ENCODE measurements at regions not wholly inside any gene's neighbourhood (a gene's known extent, or its start where the extent isn't known, plus 50 kb on each side); places are given as distances from the start of the nearest gene placed in this dataset.

DNA sequence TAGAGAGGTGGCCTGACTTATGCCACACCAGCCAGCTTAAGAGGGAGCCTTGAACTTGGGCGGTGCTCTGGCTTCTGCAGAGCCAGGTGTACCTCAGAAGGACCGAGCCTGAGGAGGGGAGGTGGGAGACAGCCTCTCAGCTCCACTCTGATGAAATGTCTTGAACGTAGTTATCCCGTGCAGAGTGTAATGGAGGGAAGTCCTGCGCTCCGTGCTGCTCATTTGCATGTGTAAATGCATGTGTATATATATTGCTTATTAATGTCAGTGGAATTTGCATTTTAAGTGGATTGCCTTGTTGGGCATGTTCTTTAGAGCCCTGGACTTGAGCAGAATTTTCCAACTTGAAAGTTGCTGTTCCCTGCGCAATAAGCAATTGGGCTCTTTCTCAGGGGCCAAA lies 264.9 kb upstream of the SDK2 start:
- H3K4me3 ChIP-seq (ENCODE audit: low read depth, poor library complexity, severe bottlenecking): no peak overlapping the region
- peak in 1 of 2 donors; percentile 45 for DNase-seq (ENCODE audit: low spot score in 2 of 2)
- WGBS, 2 donors: 78 to 85% methylated on average over 7 of the region's 7 CpGs
- intact Hi-C loops (cut with DNase I; ENCODE audit: low total_unique reads): no loop called here
- TF ChIP-seq, protein P1, sequence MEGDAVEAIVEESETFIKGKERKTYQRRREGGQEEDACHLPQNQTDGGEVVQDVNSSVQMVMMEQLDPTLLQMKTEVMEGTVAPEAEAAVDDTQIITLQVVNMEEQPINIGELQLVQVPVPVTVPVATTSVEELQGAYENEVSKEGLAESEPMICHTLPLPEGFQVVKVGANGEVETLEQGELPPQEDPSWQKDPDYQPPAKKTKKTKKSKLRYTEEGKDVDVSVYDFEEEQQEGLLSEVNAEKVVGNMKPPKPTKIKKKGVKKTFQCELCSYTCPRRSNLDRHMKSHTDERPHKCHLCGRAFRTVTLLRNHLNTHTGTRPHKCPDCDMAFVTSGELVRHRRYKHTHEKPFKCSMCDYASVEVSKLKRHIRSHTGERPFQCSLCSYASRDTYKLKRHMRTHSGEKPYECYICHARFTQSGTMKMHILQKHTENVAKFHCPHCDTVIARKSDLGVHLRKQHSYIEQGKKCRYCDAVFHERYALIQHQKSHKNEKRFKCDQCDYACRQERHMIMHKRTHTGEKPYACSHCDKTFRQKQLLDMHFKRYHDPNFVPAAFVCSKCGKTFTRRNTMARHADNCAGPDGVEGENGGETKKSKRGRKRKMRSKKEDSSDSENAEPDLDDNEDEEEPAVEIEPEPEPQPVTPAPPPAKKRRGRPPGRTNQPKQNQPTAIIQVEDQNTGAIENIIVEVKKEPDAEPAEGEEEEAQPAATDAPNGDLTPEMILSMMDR (IDR thresholded peaks at IDR 0.05): no peak
- TF ChIP-seq POLR2A (IDR thresholded peaks at IDR 0.05): no peak

DNA sequence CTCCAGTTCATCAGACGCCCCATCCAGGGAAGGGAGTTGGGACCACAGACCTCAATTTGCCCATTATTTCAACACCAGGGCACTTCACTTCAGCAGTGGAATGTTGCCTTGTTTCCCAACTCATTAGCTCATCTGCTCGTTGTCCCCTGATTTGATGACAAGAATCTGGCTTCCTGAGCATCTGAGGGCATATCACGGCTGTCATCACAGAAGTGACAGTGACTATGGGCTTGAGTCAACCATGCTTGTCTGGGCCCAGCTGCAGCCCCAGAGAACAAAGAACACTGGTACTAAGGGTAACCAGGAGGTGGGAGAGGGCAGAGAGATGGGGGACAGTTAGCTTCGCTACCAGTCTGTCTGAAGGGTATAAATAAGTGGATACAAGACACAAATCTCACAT lies 266.0 kb upstream of the SDK2 start:
- intact Hi-C loops (cut with DNase I; ENCODE audit: low total_unique reads): no loop called here

DNA sequence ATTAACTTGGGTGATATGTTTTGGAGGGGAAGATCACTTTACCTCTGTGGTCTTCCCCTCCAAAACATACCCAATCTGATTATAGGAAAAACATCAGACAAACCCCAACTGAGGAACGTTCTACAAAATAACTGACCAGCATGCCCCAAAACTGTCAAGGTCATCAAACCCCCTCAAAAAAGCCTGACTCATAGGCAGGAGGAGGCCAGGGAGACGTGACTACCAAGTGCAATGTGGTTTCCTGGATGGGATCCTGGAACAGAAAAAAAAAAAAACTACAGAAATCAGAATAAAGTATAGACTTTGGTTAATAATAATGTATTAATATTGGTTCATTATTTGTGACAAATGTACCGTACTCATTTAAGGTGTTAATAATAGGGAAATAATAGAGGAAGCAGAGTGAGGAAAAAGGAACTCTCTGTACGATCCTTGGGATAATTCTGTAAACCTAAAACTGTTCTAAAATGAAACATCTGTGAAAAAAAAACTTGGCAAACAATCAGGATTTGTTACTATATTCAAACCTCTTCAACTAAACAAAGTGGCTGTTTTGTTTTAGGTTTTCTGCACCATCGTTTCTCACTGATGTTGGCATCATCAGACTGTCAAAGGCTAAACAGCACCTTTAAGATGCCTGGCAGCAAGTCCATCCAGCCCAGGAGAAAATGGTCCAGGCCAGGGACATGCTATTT lies 266.7 kb upstream of the SDK2 start:
- intact Hi-C loops (cut with DNase I; ENCODE audit: low total_unique reads): no loop called here
- WGBS, 2 donors: 47 to 48% methylated on average over 5 of the region's 5 CpGs

More for the DNA sequence above, 266.0 kb upstream of the SDK2 start:
- WGBS, 2 donors: 73% methylated on average over 4 of the region's 4 CpGs
- no peak overlapping the region for H3K4me3 ChIP-seq (ENCODE audit: low read depth, poor library complexity, severe bottlenecking)
- DNase-seq (ENCODE audit: low spot score in 2 of 2): peak in 1 of 2 donors; percentile 4
- no peak for TF ChIP-seq POLR2A (IDR thresholded peaks at IDR 0.05)
- TF ChIP-seq, protein P1 (IDR thresholded peaks at IDR 0.05): no peak

DNA sequence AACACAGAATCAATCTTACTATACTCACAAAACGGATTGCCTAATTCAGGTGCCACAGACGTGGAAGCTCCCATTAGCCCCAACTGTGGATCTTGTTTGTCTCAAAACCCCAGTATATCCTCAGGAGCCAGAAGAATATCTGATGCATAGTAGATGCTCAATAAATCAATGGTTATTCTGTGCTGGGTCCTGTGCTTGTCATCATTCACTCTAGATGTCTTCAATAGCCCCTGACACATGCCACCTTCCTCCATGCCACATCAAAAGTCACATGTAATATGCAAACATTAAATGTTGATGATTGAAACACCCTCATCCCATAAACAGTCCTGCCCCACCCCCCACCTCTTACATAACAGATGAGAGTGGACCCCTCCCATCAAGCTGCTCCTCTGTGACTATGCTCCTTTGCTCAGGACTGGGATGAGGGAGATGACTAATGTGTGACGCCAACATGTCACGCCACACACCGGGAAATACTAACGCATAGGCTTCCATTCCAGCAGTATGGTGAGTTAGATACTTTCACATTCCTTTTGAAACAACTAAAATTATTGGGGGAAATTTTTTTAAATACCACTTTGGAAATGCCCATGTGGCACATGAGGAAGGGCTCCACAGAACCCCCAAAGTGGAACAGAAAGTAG lies 267.6 kb upstream of the SDK2 start:
- no peak overlapping the region for H3K4me3 ChIP-seq (ENCODE audit: low read depth, poor library complexity, severe bottlenecking)
- intact Hi-C loops (cut with DNase I; ENCODE audit: low total_unique reads): no loop called here
- TF ChIP-seq, protein P1 (IDR thresholded peaks at IDR 0.05): no peak
- no peak for TF ChIP-seq POLR2A (IDR thresholded peaks at IDR 0.05)
- WGBS, 2 donors: 76 to 79% methylated on average over 6 of the region's 6 CpGs
- DNase-seq (ENCODE audit: low spot score in 2 of 2): peak in 1 of 2 donors; percentile 7

More for the DNA sequence above, 266.7 kb upstream of the SDK2 start:
- DNase-seq (ENCODE audit: low spot score in 2 of 2): peak in 1 of 2 donors; percentile 9
- H3K4me3 ChIP-seq (ENCODE audit: low read depth, poor library complexity, severe bottlenecking): no peak overlapping the region
- TF ChIP-seq, protein P1 (IDR thresholded peaks at IDR 0.05): no peak
- no peak for TF ChIP-seq POLR2A (IDR thresholded peaks at IDR 0.05)

DNA sequence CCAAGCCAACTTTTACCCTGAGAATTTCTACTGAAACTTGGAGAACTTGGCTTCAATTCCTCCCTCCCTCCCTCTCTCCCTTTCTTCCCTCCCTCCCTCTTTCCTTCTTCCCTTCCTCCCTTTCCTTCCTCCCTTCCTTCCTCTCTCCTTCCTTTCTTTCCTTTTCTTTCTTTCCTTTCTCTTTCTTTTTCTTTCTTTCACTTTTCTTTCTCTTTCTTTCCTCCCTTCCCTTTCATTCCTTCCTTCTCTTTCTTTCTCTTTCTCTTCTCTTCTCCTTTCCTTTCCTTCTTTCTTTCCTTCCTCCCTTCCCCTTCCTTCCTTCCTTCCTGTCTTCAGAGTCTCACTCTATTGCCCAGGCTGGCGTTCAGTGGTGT lies 268.1 kb upstream of the SDK2 start:
- WGBS, 2 donors: 79 to 81% methylated on average over 1 of the region's 1 CpG
- H3K4me3 ChIP-seq (ENCODE audit: low read depth, poor library complexity, severe bottlenecking): no peak overlapping the region
- intact Hi-C loops (cut with DNase I; ENCODE audit: low total_unique reads): no loop called here
- no peak for DNase-seq (ENCODE audit: low spot score in 2 of 2)
- no peak for TF ChIP-seq POLR2A (IDR thresholded peaks at IDR 0.05)
- TF ChIP-seq, protein P1 (IDR thresholded peaks at IDR 0.05): no peak

All from lower leg skin (tissue), 4 donors.